GM19467 (cell line): ENCODE measurements at regions not wholly inside any gene's neighbourhood (a gene's known extent, or its start where the extent isn't known, plus 50 kb on each side); places are given as distances from the start of the nearest gene placed in this dataset.

Experiments used
- ATAC-seq: cut with Tn5 transposase; IDR thresholded peaks from one replicate; pipeline ENCODE4 v1.9.1; 2021; ENCODE audit warnings: mild to moderate bottlenecking, moderate library complexity; ENCODE audit not compliant: unreplicated experiment

GRCh38 chr3:117725314-117725713 is 1015.7 kb downstream of the TUSC7 start:
- ATAC-seq, result no peak

DNA sequence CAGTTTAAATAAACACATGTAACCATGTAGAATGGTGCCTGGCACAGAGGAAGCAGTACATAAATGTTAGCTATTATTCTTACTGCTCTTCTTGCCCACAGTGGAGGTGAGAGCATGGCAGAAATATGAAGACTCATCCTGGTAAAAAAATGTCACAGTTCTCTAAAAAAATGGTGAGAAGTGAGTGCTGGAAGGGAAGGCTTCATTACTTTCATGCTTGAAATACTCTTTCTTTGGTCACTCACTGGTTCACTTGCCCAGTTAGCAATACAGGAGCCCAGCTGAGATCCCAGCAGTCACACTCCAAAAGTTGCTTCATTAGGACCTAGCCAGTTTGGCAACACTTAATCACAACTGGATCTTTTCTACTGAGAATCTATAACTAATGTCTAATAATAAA is 1017.2 kb downstream of the TUSC7 start:
- no peak for ATAC-seq

DNA sequence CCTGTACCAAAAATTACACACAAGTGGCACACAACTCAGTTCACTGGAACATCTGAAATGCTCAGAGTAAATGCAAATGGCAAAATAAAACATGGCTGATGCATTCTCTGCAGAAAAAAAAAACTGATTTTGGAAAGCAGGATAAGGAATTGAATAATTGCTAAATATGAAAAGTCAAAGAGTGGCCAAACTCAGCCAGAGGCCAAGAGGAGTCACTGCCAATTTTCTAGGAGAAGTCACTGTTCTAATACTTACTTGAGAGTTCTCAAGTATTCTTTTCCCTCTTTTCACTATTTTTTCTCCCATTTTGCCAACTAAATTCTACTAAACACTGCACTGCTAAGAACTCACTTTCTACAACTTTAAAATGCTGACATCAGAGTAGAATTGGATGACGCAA is 1018.6 kb downstream of the TUSC7 start:
- ATAC-seq, result no peak

GRCh38 chr3:117734496-117734895 is 1024.9 kb downstream of the TUSC7 start:
- ATAC-seq, result no peak

GRCh38 chr3:117735481-117736101 is 1026.0 kb downstream of the TUSC7 start:
- no peak for ATAC-seq

DNA sequence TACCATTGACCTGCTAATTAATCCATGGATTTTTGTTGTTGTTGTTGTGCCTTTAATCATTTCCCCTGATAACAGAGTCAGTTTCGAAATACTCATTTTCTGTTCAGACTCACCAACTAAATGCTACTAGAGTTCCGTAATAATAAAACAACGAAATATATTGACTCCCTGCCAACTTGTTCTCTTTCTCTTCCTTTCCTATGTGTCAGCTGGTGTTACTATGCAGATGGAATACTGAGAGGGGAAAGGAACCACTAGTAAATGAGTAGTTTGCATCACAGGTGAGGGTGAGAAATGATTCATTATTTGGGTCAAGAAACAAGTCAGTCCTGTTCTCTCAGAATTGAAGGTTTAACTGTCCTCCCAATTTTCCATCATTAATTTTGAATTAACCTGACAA is 1027.3 kb downstream of the TUSC7 start:
- no peak for ATAC-seq

- ATAC-seq, result no peak
Measured at GRCh38 chr3:117743993-117744392, 1034.4 kb downstream of the TUSC7 start.

DNA sequence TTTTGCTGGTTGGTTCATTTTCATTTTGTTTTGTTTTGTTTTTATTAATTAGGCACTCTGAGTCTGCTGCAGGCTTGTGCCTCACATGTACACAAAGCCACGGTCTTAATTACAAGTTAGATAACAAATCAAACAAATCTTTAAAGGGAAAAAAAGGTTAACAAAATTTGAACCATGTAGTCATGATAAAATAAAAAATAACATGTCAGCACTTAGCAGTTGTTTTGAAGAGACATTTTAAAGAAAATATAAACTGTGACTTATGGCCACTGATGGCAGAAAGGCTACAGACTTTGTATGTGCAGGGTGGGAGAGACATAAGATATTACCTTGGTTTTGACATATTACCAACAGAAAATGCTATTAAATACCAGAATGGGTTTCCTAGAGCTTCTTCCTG is 1035.4 kb downstream of the TUSC7 start:
- no peak for ATAC-seq

GRCh38 chr3:117745516-117745915 is 1035.9 kb downstream of the TUSC7 start:
- no peak for ATAC-seq

DNA sequence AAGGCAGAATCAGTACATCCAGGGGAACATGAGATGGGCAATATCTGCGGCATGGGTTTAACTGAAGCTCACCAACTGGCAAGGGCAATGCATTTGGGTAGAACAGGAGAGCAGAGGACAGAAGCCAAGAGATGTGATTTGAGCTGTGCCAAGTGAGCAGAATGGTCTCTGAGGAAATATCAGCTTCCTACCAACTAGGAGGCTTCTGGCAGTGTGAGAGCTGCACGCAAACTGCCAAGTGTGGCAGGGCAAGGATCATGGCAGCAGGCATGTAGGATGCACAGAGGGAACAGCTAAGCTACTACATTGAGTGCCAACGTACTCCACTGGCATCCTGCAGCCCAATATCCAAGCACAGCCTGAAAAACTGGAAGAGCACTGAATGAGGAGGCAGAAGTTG is 1036.5 kb downstream of the TUSC7 start:
- ATAC-seq, result no peak

GRCh38 chr3:117748131-117748530 is 1038.6 kb downstream of the TUSC7 start:
- no peak for ATAC-seq

DNA sequence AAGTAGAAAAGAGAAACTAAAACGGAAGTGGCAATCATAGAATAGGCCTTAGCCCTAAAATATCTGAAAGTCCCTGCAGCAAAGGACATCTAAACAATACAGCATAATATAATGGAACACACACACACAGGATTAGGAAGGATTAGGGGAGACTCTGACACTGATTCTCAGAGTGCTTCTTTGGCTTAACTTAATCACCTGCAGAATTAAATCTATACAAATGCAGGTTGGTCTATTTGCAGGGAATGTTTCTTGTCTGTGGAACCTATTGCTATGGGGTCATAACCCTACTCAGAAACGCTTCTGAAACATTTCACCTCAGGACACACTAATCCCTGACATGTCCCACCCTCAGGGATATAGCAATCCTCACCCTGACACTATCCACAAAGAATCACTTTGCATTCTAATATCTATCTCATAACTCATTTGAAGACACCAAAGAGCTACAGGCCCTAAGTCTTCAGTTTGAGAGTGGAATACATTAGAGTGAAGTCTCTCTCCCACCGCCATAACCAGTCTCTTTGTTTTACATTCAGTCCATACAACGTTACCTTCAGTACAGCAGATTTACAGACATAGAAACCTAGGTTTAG is 1041.2 kb downstream of the TUSC7 start:
- ATAC-seq, result no peak

- ATAC-seq, result no peak
Measured at GRCh38 chr3:117751651-117752050, 1042.1 kb downstream of the TUSC7 start.

GRCh38 chr3:117752984-117753717 is 1043.6 kb downstream of the TUSC7 start:
- ATAC-seq, result no peak

GRCh38 chr3:117754058-117754457 is 1044.5 kb downstream of the TUSC7 start:
- ATAC-seq, result no peak

DNA sequence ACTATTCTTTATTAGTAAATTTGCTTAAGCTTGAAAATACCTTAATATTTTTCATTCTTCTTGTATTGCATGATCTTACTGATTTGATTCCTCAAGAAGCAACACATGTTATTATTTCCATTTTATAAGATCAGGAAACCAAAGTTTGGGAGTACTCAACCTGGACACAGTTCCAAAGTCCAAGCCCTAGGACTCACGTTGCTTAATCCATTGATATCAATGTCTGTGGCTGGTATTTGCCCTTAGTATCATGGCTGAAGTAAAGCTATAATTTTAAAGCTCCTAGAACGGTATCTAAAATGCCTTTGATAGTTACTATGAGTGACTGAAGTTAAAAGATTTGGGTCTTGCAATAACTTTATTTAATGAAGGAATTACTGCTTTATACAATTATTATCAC is 1045.3 kb downstream of the TUSC7 start:
- no peak for ATAC-seq

DNA sequence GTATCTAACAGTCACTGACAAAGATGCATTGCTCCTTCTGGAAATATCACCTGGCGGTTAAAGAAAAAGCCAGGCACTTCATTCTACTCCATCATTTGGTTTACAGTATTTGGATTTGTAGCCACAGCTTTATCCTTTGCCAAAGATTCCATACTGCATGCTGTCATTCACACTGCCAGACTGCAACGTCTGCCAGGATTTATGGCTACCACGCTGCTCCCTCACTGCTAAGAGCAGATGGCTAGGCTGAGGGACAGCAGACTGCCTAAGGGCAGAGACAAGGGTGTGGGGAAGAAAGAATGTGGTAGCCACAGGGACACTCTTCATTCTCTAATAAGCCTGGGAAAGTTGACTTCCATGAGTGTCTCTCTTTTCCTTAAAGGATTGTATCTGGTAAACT is 1047.0 kb downstream of the TUSC7 start:
- no peak for ATAC-seq

- ATAC-seq, result no peak
Measured at GRCh38 chr3:117761703-117762620, 1052.4 kb downstream of the TUSC7 start.

- no peak for ATAC-seq
Measured at GRCh38 chr3:117762621-117763037, 1053.0 kb downstream of the TUSC7 start.

GRCh38 chr3:117763561-117763960 is 1054.0 kb downstream of the TUSC7 start:
- no peak for ATAC-seq

- no peak for ATAC-seq
Measured at GRCh38 chr3:117768581-117768980, 1059.0 kb downstream of the TUSC7 start.
